ENCODE measurements at regions not wholly inside any gene's neighbourhood (a gene's known extent, or its start where the extent isn't known, plus 50 kb on each side); places are given as distances from the start of the nearest gene placed in this dataset.

DNA sequence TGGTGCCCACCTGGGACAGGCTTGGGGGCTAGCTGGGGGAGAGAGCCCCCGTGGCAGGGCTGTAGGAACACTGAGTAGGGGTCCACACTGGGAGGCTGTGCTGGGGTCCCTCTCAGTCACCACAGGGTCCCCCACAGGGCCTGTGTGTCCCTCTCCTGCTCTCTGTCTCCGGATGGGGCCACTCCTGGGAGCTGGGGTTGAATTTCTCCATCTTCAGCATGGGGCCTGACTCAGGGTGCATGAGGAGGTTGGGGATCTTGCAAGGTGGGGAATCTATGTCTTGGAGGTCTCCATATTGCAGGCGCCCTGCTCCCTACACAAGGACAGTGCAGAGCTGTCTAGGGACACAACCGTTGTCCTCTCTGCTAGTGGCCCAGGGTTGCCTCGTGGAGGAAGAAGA is 78.7 kb upstream of the HDAC4 start:
- H3K9me3 ChIP-seq (replicated peaks; ENCODE audit: control insufficient read depth, insufficient read depth, low read depth, low read length): no peaks in the 10 kb centered on the region
- BruUV-seq (replicated peaks): no TSS peak
- in situ Hi-C loops (cut with MboI): no loop called here
- no peak overlapping the region for H2AFZ ChIP-seq (ENCODE audit: low read depth, low read length)
- H3K4me1 ChIP-seq (replicated peaks in 1 of 2; ENCODE audit: control insufficient read depth in 2 of 2, insufficient read depth in 2 of 2, low read length in 2 of 2): no peaks in the 10 kb centered on the region; a peak in 1 of 5 replicates
- H3K36me3 ChIP-seq (ENCODE audit: control insufficient read depth, insufficient read depth, low read length): no peaks in the 10 kb centered on the region
- FAIRE-seq (no peak), ATAC-seq (no peak), DNase-seq (ENCODE audit: extremely low read depth in 1 of 4, low spot score in 3 of 4) (no peak)
- H3K27me3 ChIP-seq (ENCODE audit: control insufficient read depth in 2 of 2, insufficient read depth in 2 of 2, low read length in 2 of 2): peaks cover 4 to 50% of the 10 kb centered on the region in 2 experiments; a peak in 3 of 5 replicates
- H3K79me2 ChIP-seq (ENCODE audit: control insufficient read depth, insufficient read depth, low read length): no peaks in the 10 kb centered on the region
- ChIA-PET POLR2A (interaction anchor here (0.6 to 0.7 kb wide), 2 partner anchors 26 to 51 kb away, joined by 3 to 4 read pairs; no protein-coding TSS in a partner anchor), CTCF (ENCODE audit: low intra/inter-chr PET ratio) (no interaction called here)
- H3K9ac ChIP-seq (ENCODE audit: insufficient read depth in 1 of 2, low read depth in 2 of 2, low read length in 2 of 2): no peak overlapping the region
- intact Hi-C loops (cut with micrococcal nuclease): no loop called here
- H4K20me1 ChIP-seq (replicated peaks; ENCODE audit: control insufficient read depth, insufficient read depth, low read length): no peaks in the 10 kb centered on the region; the same call in 1 of the 2 replicates
- H3K27ac ChIP-seq (ENCODE audit: extremely low read depth, low read depth, low read length): no peak overlapping the region
- no peak overlapping the region for H3K4me2 ChIP-seq (ENCODE audit: insufficient read depth, low read length)
- TF ChIP-seq EGR1 (conservative IDR thresholded peaks at IDR 0.05) (no peak), KAT7 (CRISPR knock-in tag; IDR thresholded peaks at IDR 0.05; ENCODE audit: borderline replicate concordance) (no peak)
- 0% methylated on average over 3 of the region's 5 CpGs for WGBS (ENCODE audit: insufficient coverage, low coverage, missing lambda C conversion rate)
- no peaks in the 10 kb centered on the region for H3K9me1 ChIP-seq (ENCODE audit: control insufficient read depth, insufficient read depth, low read length)
- no peak overlapping the region for H3K4me3 ChIP-seq

DNA sequence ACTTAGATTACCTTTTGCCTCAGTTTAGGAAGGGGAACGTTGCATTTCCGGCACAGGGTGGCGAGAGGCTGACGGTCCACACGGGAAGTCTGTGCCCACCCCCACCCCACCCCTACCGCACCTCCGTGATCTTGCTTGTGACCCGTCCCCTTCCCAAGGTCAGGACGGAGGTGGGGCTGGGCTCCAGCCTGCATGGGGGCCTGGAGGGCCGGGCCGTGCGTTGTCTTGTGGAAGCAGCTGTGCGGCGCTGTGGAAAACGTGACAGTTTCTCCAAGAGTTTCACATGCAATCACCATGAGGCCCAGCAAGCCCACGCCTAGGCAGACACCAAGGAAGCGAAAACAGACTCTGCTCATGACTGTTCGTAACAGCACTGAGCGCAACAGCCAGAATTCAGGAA is 76.8 kb upstream of the HDAC4 start:
- Histone ChIP-seq H4K20me1 (replicated peaks; ENCODE audit: control insufficient read depth, insufficient read depth, low read length) (no peaks in the 10 kb centered on the region; the same call in 1 of the 2 replicates), H3K4me1 (replicated peaks in 1 of 2; ENCODE audit: control insufficient read depth in 2 of 2, insufficient read depth in 2 of 2, low read length in 2 of 2) (no peaks in the 10 kb centered on the region; a peak in 1 of 5 replicates), H3K27ac (ENCODE audit: extremely low read depth, low read depth, low read length) (no peak overlapping the region), H3K9ac (ENCODE audit: insufficient read depth in 1 of 2, low read depth in 2 of 2, low read length in 2 of 2) (no peak overlapping the region), H2AFZ (ENCODE audit: low read depth, low read length) (no peak overlapping the region), H3K36me3 (ENCODE audit: control insufficient read depth, insufficient read depth, low read length) (no peaks in the 10 kb centered on the region), H3K9me1 (ENCODE audit: control insufficient read depth, insufficient read depth, low read length) (no peaks in the 10 kb centered on the region), H3K27me3 (ENCODE audit: control insufficient read depth in 2 of 2, insufficient read depth in 2 of 2, low read length in 2 of 2) (peaks cover 0 to 42% of the 10 kb centered on the region in 2 experiments; a peak in 3 of 5 replicates), H3K9me3 (replicated peaks; ENCODE audit: control insufficient read depth, insufficient read depth, low read depth, low read length) (no peaks in the 10 kb centered on the region), H3K4me3 (no peak overlapping the region), H3K79me2 (ENCODE audit: control insufficient read depth, insufficient read depth, low read length) (no peaks in the 10 kb centered on the region), H3K4me2 (ENCODE audit: insufficient read depth, low read length) (no peak overlapping the region)
- in situ Hi-C loops (cut with MboI) (no loop called here), intact Hi-C loops (cut with micrococcal nuclease) (no loop called here)
- DNase-seq (ENCODE audit: extremely low read depth in 1 of 4, low spot score in 3 of 4): no peak
- no peak for FAIRE-seq
- CTCF ChIA-PET (ENCODE audit: low intra/inter-chr PET ratio): no interaction called here
- ATAC-seq: no peak
- WGBS (ENCODE audit: insufficient coverage, low coverage, missing lambda C conversion rate): 12% methylated on average over 14 of the region's 19 CpGs
- POLR2A ChIA-PET: no interaction called here
- BruUV-seq (replicated peaks): no TSS peak
- no peak for TF ChIP-seq BRF1 (IDR thresholded peaks at IDR 0.05; ENCODE audit: borderline replicate concordance, extremely low read depth, insufficient read length)
- no peak for TF ChIP-seq ETS2 (tag; IDR thresholded peaks at IDR 0.05; ENCODE audit: borderline replicate concordance, poor library complexity, severe bottlenecking)
- TF ChIP-seq SP2 (IDR thresholded peaks at IDR 0.05; ENCODE audit: extremely low read depth, low read depth, low read length, poor library complexity, severe bottlenecking): no peak
- TF ChIP-seq ZNF143 (CRISPR knock-in tag; IDR thresholded peaks at IDR 0.05): no peak
- TF ChIP-seq BACH1 (tag; IDR thresholded peaks at IDR 0.05): no peak
- TF ChIP-seq RBM34 (IDR thresholded peaks at IDR 0.05; ENCODE audit: borderline replicate concordance, insufficient read depth, low read length): no peak
- TF ChIP-seq SMC3 (conservative IDR thresholded peaks at IDR 0.05; ENCODE audit: insufficient read depth, low read depth, low read length): no peak
- TF ChIP-seq, protein P1, sequence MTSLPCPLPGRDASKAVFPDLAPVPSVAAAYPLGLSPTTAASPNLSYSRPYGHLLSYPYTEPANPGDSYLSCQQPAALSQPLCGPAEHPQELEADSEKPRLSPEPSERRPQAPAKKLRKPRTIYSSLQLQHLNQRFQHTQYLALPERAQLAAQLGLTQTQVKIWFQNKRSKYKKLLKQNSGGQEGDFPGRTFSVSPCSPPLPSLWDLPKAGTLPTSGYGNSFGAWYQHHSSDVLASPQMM (CRISPR knock-in tag; IDR thresholded peaks at IDR 0.05): no peak
- TF ChIP-seq TSC22D4 (tag; IDR thresholded peaks at IDR 0.05): no peak
- TF ChIP-seq ZNF134 (CRISPR knock-in tag; conservative IDR thresholded peaks at IDR 0.05): no peak
- no peak for TF ChIP-seq TAL1 (IDR thresholded peaks at IDR 0.05)
